GM23338 (cell line): ENCODE measurements at regions not wholly inside any gene's neighbourhood (a gene's known extent, or its start where the extent isn't known, plus 50 kb on each side); places are given as distances from the start of the nearest gene placed in this dataset.

Source experiments
- CREB1 ChIP-seq: fragments of 250-450 bp; sonication (Bioruptor Pico); IDR thresholded peaks from 2 replicates; pipeline ENCODE4 v1.5.0; 2020; ENCODE audit warnings: low read depth, mild to moderate bottlenecking, moderate library complexity
- EZH2 ChIP-seq: fragments of 200-600 bp; sonication (generic); IDR thresholded peaks from one replicate; pipeline ENCODE4 v1.8.0; 2017; ENCODE audit warnings: antibody characterized with exemption, mild to moderate bottlenecking, low read depth; ENCODE audit not compliant: unreplicated experiment
- EZH2phosphoT487 ChIP-seq: fragments of 200-600 bp; sonication (generic); IDR thresholded peaks from one replicate; pipeline ENCODE4 v1.8.1; 2018; ENCODE audit warnings: antibody characterized with exemption; ENCODE audit not compliant: unreplicated experiment
- JUNB ChIP-seq: IDR thresholded peaks from one replicate; pipeline ENCODE4 v1.6.1; 2016; ENCODE audit warnings: antibody characterized with exemption; ENCODE audit not compliant: unreplicated experiment
- NANOG ChIP-seq: IDR thresholded peaks from 2 replicates; pipeline ENCODE4 v1.6.1; 2016; ENCODE audit warnings: antibody characterized with exemption, borderline replicate concordance
- POLR2AphosphoS5 ChIP-seq: IDR thresholded peaks from 2 replicates; pipeline ENCODE4 v1.6.1; 2016; ENCODE audit warnings: antibody characterized with exemption, low read depth
- ZNF114 ChIP-seq: fragments of 250-450 bp; sonication (Bioruptor Pico); IDR thresholded peaks from 2 replicates; pipeline ENCODE4 v1.5.0; 2020; ENCODE audit warnings: mild to moderate bottlenecking, moderate library complexity
- TF ChIP-seq, protein P1 (sequence below): fragments of 250-450 bp; sonication (Bioruptor Pico); IDR thresholded peaks from 2 replicates; pipeline ENCODE4 v1.5.0; 2020; ENCODE audit warnings: mild to moderate bottlenecking, moderate library complexity
- TF ChIP-seq, protein P2 (sequence below): IDR thresholded peaks from one replicate; pipeline ENCODE4 v1.6.1; 2018; ENCODE audit warnings: antibody characterized with exemption; ENCODE audit not compliant: unreplicated experiment
- TF ChIP-seq, protein P3 (sequence below), 2 experiments: fragments of 200-600 bp in 1 of 2; sonication (generic) in 1 of 2; conservative IDR thresholded peaks; 2 replicates each; pipeline versions ENCODE4 v1.5.1 to v1.6.1; 2016 to 2017; ENCODE audit warnings: antibody characterized with exemption in 2 of 2, low read depth in 2 of 2, mild to moderate bottlenecking in 2 of 2, moderate library complexity in 1 of 2

DNA sequence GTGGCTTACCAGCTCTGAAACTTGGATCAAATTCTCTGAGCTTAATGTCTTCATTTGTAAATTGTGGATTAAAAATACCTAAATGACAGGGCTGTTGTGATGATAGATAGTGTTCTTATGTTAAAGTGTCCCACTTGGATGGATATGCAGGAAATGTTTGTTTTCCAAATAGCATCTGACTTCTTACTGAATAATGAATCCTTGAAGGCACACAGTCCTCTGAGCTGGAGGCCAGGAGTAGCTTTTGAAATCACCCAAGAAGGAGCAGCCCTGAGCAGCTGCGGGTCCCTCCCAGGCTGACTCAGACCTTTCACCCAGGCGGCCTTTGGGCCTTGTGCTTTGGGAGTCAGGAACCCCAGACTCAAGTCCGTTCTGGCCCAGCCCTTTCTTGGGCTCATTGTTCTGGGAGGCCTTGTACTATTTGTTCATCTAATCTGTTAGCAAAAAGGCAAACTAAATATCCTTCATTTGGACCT is 173.0 kb upstream of the GATA6 start (continued):
- TF ChIP-seq, protein P1, sequence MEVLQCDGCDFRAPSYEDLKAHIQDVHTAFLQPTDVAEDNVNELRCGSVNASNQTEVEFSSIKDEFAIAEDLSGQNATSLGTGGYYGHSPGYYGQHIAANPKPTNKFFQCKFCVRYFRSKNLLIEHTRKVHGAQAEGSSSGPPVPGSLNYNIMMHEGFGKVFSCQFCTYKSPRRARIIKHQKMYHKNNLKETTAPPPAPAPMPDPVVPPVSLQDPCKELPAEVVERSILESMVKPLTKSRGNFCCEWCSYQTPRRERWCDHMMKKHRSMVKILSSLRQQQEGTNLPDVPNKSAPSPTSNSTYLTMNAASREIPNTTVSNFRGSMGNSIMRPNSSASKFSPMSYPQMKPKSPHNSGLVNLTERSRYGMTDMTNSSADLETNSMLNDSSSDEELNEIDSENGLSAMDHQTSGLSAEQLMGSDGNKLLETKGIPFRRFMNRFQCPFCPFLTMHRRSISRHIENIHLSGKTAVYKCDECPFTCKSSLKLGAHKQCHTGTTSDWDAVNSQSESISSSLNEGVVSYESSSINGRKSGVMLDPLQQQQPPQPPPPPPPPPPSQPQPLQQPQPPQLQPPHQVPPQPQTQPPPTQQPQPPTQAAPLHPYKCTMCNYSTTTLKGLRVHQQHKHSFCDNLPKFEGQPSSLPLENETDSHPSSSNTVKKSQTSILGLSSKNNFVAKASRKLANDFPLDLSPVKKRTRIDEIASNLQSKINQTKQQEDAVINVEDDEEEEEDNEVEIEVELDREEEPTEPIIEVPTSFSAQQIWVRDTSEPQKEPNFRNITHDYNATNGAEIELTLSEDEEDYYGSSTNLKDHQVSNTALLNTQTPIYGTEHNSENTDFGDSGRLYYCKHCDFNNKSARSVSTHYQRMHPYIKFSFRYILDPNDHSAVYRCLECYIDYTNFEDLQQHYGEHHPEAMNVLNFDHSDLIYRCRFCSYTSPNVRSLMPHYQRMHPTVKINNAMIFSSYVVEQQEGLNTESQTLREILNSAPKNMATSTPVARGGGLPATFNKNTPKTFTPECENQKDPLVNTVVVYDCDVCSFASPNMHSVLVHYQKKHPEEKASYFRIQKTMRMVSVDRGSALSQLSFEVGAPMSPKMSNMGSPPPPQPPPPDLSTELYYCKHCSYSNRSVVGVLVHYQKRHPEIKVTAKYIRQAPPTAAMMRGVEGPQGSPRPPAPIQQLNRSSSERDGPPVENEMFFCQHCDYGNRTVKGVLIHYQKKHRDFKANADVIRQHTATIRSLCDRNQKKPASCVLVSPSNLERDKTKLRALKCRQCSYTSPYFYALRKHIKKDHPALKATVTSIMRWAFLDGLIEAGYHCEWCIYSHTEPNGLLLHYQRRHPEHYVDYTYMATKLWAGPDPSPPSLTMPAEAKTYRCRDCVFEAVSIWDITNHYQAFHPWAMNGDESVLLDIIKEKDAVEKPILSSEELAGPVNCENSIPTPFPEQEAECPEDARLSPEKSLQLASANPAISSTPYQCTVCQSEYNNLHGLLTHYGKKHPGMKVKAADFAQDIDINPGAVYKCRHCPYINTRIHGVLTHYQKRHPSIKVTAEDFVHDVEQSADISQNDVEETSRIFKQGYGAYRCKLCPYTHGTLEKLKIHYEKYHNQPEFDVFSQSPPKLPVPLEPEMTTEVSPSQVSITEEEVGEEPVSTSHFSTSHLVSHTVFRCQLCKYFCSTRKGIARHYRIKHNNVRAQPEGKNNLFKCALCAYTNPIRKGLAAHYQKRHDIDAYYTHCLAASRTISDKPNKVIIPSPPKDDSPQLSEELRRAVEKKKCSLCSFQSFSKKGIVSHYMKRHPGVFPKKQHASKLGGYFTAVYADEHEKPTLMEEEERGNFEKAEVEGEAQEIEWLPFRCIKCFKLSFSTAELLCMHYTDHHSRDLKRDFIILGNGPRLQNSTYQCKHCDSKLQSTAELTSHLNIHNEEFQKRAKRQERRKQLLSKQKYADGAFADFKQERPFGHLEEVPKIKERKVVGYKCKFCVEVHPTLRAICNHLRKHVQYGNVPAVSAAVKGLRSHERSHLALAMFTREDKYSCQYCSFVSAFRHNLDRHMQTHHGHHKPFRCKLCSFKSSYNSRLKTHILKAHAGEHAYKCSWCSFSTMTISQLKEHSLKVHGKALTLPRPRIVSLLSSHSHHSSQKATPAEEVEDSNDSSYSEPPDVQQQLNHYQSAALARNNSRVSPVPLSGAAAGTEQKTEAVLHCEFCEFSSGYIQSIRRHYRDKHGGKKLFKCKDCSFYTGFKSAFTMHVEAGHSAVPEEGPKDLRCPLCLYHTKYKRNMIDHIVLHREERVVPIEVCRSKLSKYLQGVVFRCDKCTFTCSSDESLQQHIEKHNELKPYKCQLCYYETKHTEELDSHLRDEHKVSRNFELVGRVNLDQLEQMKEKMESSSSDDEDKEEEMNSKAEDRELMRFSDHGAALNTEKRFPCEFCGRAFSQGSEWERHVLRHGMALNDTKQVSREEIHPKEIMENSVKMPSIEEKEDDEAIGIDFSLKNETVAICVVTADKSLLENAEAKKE = no peak
- TF ChIP-seq CREB1 (CRISPR knock-in tag) = no peak
- TF ChIP-seq POLR2AphosphoS5 = no peak
- no peak for TF ChIP-seq NANOG
- TF ChIP-seq EZH2phosphoT487 = no peak
- TF ChIP-seq EZH2 = no peak
- TF ChIP-seq JUNB = no peak
- TF ChIP-seq, protein P2, sequence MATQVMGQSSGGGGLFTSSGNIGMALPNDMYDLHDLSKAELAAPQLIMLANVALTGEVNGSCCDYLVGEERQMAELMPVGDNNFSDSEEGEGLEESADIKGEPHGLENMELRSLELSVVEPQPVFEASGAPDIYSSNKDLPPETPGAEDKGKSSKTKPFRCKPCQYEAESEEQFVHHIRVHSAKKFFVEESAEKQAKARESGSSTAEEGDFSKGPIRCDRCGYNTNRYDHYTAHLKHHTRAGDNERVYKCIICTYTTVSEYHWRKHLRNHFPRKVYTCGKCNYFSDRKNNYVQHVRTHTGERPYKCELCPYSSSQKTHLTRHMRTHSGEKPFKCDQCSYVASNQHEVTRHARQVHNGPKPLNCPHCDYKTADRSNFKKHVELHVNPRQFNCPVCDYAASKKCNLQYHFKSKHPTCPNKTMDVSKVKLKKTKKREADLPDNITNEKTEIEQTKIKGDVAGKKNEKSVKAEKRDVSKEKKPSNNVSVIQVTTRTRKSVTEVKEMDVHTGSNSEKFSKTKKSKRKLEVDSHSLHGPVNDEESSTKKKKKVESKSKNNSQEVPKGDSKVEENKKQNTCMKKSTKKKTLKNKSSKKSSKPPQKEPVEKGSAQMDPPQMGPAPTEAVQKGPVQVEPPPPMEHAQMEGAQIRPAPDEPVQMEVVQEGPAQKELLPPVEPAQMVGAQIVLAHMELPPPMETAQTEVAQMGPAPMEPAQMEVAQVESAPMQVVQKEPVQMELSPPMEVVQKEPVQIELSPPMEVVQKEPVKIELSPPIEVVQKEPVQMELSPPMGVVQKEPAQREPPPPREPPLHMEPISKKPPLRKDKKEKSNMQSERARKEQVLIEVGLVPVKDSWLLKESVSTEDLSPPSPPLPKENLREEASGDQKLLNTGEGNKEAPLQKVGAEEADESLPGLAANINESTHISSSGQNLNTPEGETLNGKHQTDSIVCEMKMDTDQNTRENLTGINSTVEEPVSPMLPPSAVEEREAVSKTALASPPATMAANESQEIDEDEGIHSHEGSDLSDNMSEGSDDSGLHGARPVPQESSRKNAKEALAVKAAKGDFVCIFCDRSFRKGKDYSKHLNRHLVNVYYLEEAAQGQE = no peak
- TF ChIP-seq ZNF114 (CRISPR knock-in tag) = no peak
- TF ChIP-seq, protein P3, sequence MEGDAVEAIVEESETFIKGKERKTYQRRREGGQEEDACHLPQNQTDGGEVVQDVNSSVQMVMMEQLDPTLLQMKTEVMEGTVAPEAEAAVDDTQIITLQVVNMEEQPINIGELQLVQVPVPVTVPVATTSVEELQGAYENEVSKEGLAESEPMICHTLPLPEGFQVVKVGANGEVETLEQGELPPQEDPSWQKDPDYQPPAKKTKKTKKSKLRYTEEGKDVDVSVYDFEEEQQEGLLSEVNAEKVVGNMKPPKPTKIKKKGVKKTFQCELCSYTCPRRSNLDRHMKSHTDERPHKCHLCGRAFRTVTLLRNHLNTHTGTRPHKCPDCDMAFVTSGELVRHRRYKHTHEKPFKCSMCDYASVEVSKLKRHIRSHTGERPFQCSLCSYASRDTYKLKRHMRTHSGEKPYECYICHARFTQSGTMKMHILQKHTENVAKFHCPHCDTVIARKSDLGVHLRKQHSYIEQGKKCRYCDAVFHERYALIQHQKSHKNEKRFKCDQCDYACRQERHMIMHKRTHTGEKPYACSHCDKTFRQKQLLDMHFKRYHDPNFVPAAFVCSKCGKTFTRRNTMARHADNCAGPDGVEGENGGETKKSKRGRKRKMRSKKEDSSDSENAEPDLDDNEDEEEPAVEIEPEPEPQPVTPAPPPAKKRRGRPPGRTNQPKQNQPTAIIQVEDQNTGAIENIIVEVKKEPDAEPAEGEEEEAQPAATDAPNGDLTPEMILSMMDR (conservative IDR thresholded peaks at IDR 0.05; ENCODE audit: low read depth in 2 of 2) = no peak
